ENCODE measurements at regions not wholly inside any gene's neighbourhood (a gene's known extent, or its start where the extent isn't known, plus 50 kb on each side); places are given as distances from the start of the nearest gene placed in this dataset.
"Not testable (repeated sequence)": the region's sequence is repeated elsewhere in the genome, so short reads cannot be mapped to it uniquely, and the experiment has no call there.

DNA sequence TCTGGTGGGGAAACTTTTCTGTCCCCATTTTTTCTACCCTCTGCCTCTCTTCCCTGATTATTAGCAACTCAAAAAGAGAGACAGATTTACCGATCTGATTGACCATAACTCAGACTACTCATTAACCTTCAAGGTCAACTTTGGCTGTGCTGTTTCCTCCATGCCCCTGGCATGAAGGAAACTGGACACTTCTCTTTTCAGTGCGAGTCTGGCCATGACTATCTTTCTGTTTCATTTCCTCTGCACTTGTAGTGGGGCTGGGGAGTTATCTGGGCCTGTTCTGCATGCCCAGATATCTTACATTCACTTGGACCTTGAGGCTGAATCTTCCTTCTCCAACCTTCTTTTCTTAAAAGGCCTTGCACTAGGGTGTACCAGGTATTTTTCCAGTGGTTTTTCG is 76.9 kb upstream of the SLCO2A1 start:
- DNase-seq = no peak

DNA sequence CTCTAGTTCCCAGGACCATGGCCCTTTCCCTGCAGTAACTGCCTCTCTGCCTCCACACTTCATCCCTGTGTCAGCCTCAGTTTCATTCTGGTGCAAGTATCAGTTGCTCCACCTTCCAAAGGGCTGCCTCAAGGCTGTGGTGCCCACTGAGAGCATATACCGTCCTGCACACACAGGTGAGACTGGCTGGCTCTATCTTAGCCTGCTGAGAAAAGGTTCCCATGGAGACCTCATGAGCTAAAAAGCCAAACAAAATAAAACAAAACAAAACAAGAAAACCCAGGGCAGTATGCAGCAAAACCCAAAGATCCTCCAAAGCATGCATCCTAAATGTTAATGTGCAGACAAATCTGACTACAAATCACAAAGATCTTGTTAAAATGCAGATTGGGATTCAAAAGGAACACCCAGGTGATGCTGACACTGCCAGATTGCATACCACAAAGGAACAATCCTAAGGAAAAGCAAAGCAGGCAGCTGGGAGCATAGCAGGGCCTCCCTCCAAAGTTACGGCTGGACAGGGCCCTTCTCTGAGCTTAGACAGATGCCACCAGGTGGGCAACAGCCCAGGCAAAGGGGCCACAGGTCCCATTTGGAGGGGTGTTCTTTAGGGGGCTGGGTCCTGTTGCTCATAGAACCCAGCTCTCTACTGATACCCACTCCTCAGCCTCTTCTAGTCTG is 76.3 kb upstream of the SLCO2A1 start:
- DNase-seq = no peak

DNA sequence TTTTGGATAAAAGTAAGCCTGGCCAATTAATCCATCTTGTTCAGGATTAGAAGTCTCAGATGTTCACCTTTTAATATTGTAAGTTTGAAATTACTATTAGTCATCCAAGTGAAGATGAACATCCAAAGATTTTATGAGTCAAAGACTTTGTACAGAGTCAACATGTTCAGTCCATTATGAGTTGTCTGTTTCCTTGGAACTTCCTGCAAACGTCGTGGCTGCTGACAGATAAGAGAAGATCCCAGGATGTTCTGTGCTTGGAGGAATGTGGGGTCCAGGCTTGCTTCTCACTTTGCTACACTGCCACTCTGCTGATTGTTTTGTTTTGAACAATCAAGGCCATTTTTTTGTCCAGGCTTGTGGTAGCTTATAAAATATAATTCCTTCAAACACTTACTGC is 74.3 kb upstream of the SLCO2A1 start:
- no peak for DNase-seq

DNA sequence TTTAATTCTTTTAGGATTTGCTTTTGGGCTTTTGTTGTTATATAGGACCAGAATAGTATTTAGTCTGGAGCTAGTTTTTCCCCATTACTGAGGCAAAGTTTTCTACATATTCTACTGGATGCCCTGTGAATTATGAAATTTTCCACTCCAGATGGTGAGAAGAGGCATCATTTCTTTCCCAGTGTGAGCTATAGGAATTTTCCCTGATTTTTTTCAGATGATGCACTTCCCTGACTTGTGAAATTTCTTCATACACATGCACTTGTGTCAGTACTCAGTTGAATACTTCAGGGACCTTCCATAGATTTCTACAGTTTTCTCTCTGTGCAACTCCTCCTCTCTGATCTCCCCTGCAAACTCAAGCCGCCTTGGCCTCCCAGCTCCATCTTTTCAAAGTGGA is 73.7 kb upstream of the SLCO2A1 start:
- DNase-seq = no peak

DNA sequence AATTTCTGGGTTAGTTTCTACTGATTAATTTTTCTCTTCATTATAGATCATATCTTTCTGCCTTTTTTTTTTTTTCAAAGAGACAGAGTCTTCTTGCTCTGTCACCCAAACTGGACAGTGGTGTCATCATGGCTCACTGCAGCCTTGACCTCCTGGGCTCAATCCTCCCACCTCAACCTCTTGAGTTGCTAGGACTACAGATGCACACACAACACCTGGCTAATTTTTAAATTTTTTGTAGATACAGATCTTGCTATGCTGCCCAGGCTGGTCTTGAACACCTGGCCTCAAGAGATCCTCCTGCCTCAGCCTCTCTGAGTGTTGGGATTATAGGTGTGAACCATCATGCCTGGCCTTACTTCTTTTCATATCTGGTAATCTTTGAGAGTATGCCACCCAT is 73.3 kb upstream of the SLCO2A1 start:
- no peak for DNase-seq

DNA sequence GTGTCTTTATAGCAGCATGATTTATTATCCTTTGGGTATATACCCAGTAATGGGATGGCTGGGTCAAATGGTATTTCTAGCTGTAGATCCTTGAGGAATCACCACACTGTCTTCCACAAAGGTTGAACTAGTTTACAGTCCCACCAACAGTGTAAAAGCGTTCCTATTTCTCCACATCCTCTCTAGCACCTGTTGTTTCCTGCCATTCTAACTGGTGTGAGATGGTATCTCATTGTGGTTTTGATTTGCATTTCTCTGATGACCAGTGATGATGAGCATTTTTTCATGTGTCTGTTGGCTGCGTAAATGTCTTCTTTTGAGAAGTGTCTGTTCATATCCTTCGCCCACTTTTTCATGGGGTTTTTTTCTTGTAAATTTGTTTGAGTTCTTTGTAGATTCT is 66.5 kb upstream of the SLCO2A1 start:
- not testable (repeated sequence) for DNase-seq

DNA sequence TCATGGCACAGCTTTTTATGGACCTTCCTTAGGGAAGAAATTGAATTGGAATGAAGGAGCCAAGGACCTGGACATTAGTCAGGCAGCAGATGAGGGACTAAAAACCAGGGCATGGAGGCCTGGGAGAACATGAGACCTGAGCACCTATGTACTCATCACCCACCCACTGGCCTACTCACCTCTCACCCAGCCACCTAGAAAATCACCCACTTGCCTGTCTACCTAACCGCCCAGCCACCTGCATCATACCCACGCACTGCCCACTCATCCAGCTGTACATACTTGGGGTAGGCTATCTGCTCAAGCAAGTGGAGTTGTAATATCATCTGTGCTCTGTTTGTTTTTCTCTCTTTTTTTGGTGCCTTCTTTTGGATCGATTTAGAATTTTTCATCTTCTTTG is 65.3 kb upstream of the SLCO2A1 start:
- no peak for DNase-seq

DNA sequence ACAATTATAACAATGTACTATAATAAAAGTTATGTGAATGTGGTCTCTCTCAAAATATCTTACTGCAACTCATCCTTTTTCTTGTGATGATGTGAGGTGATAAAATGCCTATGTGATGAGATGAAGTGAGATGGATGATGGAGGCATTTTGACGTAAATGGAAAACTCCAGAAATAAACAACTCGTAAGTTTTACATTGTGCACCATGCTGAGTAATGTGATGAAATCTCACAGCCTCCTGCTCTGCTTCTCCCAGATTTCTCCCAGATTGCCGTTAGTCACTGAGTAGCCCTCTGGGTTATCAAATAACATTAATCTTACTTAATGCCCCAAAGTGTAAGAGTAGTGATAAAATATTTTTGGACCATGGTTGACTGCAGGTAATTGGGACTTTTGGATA is 64.8 kb upstream of the SLCO2A1 start:
- DNase-seq = peak; percentile 61

DNA sequence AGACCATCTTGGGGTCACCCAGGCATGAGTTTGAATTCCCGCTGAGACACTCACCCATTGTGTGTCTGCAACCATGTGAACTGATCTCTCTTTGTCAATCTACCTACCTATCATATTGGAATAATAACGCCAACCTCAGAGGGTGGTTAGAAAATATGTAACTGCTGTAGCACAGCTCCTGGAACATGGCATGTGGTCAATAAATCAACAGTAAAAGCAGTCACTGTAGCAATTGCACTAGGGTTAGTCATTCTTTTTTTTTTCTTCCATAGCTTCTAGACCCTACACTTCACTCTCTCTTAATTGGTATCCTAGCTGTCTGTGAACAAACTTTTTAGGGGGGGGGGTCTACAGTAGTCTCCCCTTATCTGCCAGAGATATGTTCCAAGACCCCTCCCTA is 64.2 kb upstream of the SLCO2A1 start:
- DNase-seq = peak; percentile 66

DNA sequence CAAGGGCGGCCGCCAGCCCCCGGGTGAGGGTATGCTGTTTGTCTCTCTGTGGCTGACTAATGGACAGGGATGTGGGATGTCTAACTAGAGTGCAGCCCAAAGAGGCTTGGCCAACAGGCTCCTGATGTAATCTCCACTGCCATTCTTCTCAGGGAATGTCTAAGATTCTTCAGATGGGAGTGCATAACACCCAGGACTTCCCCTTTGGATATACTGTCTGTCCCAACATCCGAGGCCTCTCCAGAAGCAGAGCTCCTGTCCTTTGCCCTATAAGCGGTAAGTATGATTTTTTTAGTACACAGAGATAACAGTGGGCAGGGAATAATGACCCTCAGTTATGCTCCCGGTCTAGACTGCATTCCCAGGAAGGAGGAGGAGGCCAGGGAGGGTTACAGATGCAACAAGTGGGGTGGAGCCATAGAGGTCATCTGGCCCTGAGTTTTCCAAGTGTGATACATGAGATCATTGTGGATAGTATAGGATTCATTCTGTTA is 62.5 kb upstream of the SLCO2A1 start:
- DNase-seq = no peak

DNA sequence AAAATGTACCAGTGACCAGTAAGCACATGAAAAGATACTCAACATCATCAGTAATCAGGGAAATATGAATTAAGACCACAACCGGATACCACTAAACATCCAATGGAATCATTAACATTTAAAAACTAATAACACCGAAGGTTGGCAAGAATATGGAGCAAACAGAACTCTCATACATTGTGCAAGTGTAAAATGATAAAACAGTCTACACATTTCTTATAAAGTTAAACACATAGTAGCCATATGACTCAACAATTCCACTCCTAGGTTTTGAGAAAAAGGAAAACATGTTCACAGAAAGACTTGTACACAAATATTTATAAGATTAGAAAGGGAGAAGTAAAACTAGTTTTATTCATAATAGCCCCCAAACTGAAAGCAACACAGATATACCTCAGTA is 60.3 kb upstream of the SLCO2A1 start:
- no peak for DNase-seq

DNA sequence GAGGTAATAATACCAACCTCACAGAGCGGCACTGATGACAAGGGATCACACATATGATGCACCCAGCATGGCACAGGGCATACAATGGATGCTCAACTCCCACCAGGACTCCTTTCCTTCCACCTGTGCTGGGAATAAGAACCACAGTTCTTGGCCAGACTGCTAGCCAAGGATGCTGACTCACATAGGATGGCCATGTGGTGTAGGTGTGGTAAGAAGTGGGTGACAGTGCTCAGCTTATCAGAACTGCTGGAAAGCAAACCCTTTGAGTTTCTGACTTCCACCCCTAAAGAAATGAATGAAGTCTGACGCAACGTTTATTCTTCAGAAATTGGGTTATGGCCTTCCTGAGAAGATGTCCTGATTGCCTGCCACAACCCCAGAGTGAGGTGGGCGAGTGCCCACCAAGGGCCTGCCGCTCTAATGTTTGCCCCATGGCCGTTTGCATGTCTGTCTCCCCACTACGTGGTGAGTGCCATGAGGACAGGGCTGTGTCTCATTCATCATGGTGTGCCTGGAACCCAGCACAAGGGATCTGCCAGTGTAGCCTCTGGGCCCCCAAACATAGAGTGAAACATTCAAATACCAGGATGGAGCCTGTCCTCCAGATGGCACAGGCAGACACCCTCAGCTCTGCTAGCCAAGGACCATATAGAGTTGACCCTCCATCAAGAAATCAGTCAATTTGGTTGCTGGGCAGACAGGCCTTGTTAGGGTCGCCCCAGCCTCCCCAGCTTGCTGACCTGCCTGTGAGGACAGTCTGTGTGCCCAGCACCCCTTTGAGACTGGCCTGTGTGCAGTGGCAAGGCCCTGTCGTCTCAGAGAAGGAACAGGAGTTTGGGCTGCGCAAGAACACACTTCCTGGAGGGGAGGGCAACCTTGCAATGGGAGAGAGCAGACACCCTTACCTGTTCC is 57.6 kb upstream of the SLCO2A1 start:
- DNase-seq = no peak

DNA sequence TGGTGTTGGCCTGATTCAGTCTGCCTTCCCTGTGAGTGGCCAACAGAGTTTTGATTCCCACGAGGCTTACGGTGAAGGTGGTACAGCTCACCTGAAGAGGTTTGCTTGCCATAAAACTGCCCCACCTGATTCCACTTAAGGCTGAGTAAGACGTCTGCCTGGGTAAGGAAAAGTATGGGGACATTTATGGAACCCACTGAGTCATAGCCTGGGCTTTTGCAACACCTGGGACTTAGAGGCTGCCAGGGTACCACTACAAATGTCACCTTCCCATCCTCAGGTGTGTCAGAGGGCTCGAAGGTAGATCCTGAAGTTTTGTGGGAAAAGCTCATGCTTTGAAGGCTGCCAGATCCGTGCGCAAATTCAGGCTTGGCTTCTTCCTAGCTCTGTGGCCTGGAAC is 56.9 kb upstream of the SLCO2A1 start:
- no peak for DNase-seq

DNA sequence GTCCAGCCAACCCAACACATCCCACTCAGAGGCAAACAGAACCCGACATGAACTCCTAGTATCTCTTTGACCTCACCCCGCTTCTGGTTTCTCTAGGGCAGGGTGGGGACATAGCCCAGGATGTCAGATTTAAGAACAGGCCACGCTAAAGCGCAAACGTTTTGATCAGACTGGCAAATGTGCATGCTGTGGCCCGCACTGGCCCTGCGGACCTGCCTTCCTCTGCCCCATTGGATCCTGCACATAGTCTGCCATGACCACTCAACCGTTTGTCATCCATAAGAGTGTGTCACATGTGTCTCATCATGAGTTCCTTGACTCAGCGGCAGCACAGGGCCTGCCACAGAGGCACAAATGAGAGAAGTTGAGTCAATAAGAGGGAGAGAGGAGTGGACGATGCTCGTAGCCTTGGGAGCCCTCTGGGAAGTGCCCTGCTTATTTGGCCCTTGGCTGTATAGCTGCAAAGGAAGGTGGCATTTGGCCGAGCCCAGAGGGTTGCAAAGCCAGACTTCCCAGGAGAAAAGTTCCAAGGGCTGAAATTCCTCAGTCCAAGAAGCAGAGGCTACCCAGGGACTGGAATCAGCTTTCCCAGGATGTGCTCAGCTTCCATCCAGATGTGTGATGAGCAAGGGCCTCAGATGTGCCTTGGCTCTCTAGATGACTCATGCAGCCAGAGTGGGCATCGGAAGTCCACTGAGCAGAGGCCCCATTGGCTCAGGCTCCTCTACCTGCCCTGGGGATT is 55.5 kb upstream of the SLCO2A1 start:
- DNase-seq = no peak

DNA sequence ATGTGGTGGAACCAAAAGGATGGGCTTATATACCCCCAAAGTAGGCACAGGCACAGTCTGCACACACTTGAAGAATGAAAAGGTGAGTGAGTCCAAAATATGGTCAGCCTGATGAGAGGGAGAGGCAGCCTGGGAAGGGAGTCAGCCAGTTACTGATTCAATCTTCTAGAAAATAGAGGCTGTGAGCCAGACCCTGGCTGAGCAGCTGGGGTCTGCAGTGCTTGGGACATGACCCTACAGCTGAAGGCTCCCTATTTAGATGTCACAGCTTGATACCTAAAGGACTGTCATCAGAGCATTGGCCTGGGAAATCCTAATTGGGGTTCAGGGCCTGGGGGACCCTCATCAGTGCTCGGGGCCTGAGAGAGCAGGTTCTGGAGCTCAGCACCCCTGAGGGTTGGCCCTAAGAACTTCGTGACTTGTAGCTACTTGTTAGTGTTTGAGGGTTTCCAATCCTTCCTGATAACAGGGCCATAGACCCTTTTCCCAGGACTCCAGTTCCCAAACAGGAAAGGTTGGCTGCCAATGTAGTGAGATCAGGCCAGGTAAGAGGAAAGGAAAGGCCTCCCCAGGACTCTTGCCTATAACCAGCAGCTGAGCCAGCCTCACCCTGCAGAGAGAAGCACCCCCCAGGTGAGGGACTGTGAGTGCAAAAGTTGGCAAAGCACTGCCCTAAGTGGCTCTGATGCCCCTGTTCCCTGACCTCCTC is 54.7 kb upstream of the SLCO2A1 start:
- no peak for DNase-seq

DNA sequence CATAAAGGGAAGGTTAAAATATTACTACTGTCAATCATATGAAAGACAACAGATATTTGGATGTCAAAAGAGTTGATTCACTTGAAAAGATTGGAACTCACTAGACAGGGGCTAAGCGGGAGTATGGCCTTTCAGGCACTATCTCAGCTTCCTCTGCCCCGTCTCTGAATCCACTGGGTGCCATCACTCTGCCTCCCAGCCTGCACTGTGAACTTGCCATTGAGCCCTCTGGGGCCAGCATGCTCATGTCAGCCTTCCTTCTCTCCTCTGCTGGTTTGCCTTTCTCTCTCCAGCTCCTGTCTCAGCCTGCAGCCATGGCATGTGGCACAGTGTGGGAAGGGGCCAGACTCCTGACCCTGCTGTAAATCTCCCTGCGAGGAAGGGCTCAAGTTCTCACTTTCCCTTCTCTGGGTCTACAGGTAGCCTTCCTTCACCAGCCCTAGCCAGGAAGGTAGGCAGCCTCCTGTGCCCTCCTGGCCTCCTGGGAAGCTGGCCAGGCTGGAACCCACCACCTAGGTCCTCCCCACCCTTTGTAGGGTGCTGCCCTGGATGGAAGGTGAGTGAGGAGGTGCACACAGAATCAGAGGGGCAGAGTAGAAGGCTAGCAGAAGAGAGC is 54.0 kb upstream of the SLCO2A1 start:
- DNase-seq = no peak

DNA sequence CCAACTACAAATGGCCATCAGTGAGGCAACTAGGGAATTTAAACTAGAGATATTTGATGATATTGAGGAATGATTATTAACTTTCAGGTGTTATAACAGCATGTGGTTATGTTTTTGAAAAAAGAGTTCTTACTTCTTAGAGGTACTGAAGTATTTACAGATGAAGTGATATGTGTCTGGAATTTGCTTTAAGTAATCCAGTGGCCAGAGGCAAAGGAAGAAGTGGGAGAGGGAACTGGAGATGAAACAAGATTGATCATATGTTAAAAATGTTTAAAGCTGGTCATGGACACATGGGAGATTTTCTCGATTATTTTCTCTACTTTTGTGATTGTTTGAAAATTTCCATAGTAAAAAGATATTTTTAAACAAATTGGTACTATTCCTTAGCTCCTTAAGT is 53.3 kb upstream of the SLCO2A1 start:
- DNase-seq = no peak

DNA sequence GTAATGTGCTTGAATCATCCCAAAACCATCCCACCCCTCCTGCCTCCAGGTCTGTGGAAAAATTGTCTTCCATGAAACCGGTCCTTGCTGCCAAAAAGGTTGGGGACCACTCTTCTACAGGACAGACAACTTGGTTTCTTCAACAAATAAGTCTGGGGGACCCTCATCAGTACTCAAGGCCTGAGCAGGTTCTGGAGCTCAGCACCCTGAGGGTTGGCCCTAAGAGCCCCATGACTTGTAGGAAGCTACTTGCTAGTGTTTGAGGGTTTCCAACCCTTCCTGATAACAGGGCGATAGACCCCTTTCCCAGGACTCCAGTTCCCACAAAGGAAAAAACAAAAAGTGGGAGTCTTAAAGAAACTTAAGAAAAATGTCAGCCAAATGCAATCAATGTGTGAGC is 52.9 kb upstream of the SLCO2A1 start:
- DNase-seq = no peak

DNA sequence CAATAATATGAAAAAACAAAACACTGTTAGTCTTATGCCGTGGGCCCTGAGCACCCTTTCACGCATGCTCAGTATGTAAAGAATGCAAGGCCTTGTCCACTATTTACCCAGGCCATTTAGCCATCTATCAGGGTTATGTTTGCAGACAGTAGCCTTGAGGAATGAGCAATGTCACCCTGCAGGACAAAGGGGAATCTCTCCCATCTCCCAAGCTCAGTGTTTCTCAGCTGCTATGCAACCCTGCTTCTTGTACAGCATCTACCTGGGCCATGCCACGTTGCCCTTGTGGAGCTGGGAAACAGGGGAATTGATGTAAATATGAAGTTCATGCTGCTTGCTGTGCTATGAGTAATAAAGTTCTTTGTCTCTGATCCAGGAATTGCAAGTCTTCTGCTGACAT is 51.5 kb upstream of the SLCO2A1 start:
- no peak for DNase-seq

DNA sequence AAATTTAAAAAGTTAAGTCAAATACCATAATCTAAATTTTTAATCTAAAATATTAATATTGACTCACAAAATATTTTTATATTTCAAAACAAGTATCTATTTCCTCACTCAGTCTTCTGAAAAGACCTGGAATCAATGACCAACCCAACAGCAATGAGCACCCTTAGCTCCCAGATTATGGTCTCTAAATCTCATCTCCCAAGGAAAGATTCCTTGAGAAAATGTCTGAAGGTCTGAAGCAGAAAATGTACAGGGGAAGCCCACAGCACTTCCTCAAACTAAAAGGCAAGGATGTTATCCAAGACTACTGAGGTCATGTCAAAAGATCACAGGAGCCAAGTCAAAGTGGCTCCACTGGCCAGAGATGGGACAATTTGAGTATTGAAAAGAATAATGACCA is 51.0 kb upstream of the SLCO2A1 start:
- DNase-seq = no peak

DNA sequence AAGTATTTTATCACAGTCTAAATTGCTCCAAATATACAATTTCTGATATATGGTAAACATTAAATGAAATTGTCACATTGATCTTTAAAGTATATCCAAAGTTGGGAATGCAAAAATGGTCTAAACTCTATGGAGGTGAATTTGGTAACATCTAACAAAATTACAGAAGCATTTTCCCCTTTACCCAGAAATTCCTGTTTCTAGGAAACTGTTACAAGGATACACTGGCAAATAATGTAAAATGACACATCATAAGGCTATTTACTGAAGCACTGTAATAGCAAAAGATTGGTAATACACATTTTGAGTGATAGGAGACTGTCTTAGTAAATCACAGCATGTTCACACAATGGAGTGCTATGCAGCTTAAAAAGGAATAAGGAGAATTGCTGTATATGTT is 50.0 kb upstream of the SLCO2A1 start:
- DNase-seq = no peak

All from fibroblast of upper back skin (primary cell).